Pancreas (tissue), 10 donors: ENCODE measurements at regions not wholly inside any gene's neighbourhood (a gene's known extent, or its start where the extent isn't known, plus 50 kb on each side); places are given as distances from the start of the nearest gene placed in this dataset.

ENCODE experiments used
- ATAC-seq, 4 donors: fragments of 200-7000 bp; cut with Tn5 transposase; one replicate each; pipeline versions ENCODE4 v1.8.0 to v1.9.1; 2020; ENCODE audit warnings: mild to moderate bottlenecking in 4 of 4, moderate library complexity in 4 of 4
- DNase-seq, 6 donors: peaks; one replicate each; pipeline ENCODE4 v3.0.0-alpha.2; 2020
- FAIRE-seq: peaks from 2 replicates; lab custom pipeline; 2012; peaks lifted over from hg19 to GRCh38; lab: Jason Lieb, UNC
- H3K27ac ChIP-seq, 4 donors: fragments of 200-600 bp; sonication (generic); 1 replicate in 3 of 4; 2 replicates in 1 of 4; pipeline versions ENCODE4 v1.5.0 to v1.8.0; 2020
- H3K27me3 ChIP-seq, 4 donors: fragments of 200-600 bp; one replicate each; pipeline ENCODE4 v1.8.0; 2021
- H3K36me3 ChIP-seq, 3 donors: fragments of 200-600 bp; sonication (generic) in 1 of 3; one replicate each; pipeline versions ENCODE4 v1.5.0 to v1.8.0; 2020 to 2021
- H3K4me1 ChIP-seq, 3 donors: fragments of 200-600 bp; one replicate each; pipeline ENCODE4 v1.8.0; 2021
- H3K4me3 ChIP-seq, 4 donors: fragments of 200-600 bp; sonication (generic) in 2 of 4; one replicate each; pipeline versions ENCODE4 v1.5.0 to v1.8.0; 2020 to 2021
- H3K9me3 ChIP-seq, 4 donors: fragments of 200-600 bp; one replicate each; pipeline ENCODE4 v1.8.0; 2021
- CTCF ChIP-seq, 4 donors: fragments of 200-600 bp; sonication (generic) in 3 of 4; IDR thresholded peaks; one replicate each; pipeline versions ENCODE4 v1.5.0 to v1.8.0; 2021; ENCODE audit warnings: antibody characterized with exemption in 4 of 4
- WGBS, 2 donors: extraction: QIAGEN DNeasy Blood & Tissue Kit; methylation state at CpG; one replicate each; pipeline ENCODE4 v1.1.7; 2013; 5-methylcytosine and 5-hydroxymethylcytosine counted together
- intact Hi-C, 3 donors: fragments of 100-400 bp; cut with DNase I; formaldehyde crosslinking; loops; one replicate each; pipeline versions ENCODE4 v1.11.1 to v1.14.2; 2022
- donor health status: healthy with polysubstance abuse.
- donor health status: DM: no; HTN: no; CAD: no; lungs with moderate emphysema.
- donor health status: DM: no; HTN: no; CAD: no.
- donor health status: control.
- donor health status: control.
- donor health status: Bipolar disorder and iron deficiency.
- donor health status: DM: yes; HTN: yes; CAD: no.
- donor health status: DM: no; HTN: no; CAD: no.
- donor health status: DM: no; HTN: no; CAD: no.
- donor health status: DM: yes; HTN: yes; CAD: no.

GRCh38 chr9:696332-697323 is 144.9 kb upstream of the DMRT1 start:
- TF ChIP-seq CTCF (IDR thresholded peaks at IDR 0.05) = no peak
- Histone ChIP-seq H3K4me3 (no peak overlapping the region), H3K4me1 (peaks cover 3 to 16% (median 8%) of the 10 kb centered on the region in 3 donors), H3K36me3 (no peaks in the 10 kb centered on the region), H3K27me3 (no peaks in the 10 kb centered on the region), H3K27ac (peak overlapping the region in 2 of 4 donors; percentile 46 to 66), H3K9me3 (no peaks in the 10 kb centered on the region)
- 60 to 65% methylated on average over 9 of the region's 9 CpGs for WGBS, 2 donors
- intact Hi-C loops = no loop called here
- peak in 3 of 4 donors; percentile 49 to 76 (median 59) for ATAC-seq
- DNase-seq = no peak
- no peak for FAIRE-seq

GRCh38 chr9:698276-698675 is 143.2 kb upstream of the DMRT1 start:
- 80 to 84% methylated on average over 5 of the region's 5 CpGs for whole genome bisulfite sequencing, 2 donors
- ATAC-seq = no peak
- intact Hi-C loops = no loop called here

GRCh38 chr9:698954-699353 is 142.5 kb upstream of the DMRT1 start:
- intact Hi-C loops = no loop called here
- 84 to 90% methylated on average over 6 of the region's 6 CpGs for WGBS, 2 donors
- no peak overlapping the region for H3K27ac ChIP-seq
- no peak for TF ChIP-seq CTCF (IDR thresholded peaks at IDR 0.05)
- H3K4me3 ChIP-seq = no peak overlapping the region
- ATAC-seq (no peak), DNase-seq (no peak), FAIRE-seq (no peak)
- no peaks in the 10 kb centered on the region for H3K9me3 ChIP-seq
- peaks cover 0 to 5% (median 4%) of the 10 kb centered on the region in 3 donors for H3K4me1 ChIP-seq
- H3K27me3 ChIP-seq = no peaks in the 10 kb centered on the region
- H3K36me3 ChIP-seq = no peaks in the 10 kb centered on the region

More at GRCh38 chr9:698276-698675, 143.2 kb upstream of the DMRT1 start:
- Histone ChIP-seq H3K27ac (no peak overlapping the region), H3K36me3 (no peaks in the 10 kb centered on the region), H3K4me3 (no peak overlapping the region), H3K27me3 (no peaks in the 10 kb centered on the region), H3K4me1 (peaks cover 0 to 9% (median 8%) of the 10 kb centered on the region in 3 donors), H3K9me3 (no peaks in the 10 kb centered on the region)
- DNase-seq (no peak), FAIRE-seq (no peak)
- no peak for TF ChIP-seq CTCF (IDR thresholded peaks at IDR 0.05)

GRCh38 chr9:699396-699795 is 142.1 kb upstream of the DMRT1 start:
- ATAC-seq (no peak), FAIRE-seq (no peak), DNase-seq (no peak)
- intact Hi-C loops = no loop called here
- TF ChIP-seq CTCF (IDR thresholded peaks at IDR 0.05) = no peak
- peaks cover 0 to 3% (median 0%) of the 10 kb centered on the region in 3 donors for H3K4me1 ChIP-seq
- 70 to 89% methylated on average over 1 of the region's 1 CpG for WGBS, 2 donors
- H3K9me3 ChIP-seq = no peaks in the 10 kb centered on the region
- no peaks in the 10 kb centered on the region for H3K27me3 ChIP-seq
- no peak overlapping the region for H3K27ac ChIP-seq
- H3K4me3 ChIP-seq = no peak overlapping the region
- H3K36me3 ChIP-seq = no peaks in the 10 kb centered on the region
